Activated naive CD4-positive, alpha-beta T cell treated with anti-CD3 and anti-CD28 coated beads, Interleukin-2, amount 10 ng/mL, durations not matched to agents 7 days and 5 days (primary cell): ENCODE measurements at regions not wholly inside any gene's neighbourhood (a gene's known extent, or its start where the extent isn't known, plus 50 kb on each side); places are given as distances from the start of the nearest gene placed in this dataset.

Experiments
- CTCF ChIA-PET: fragments of 350-600 bp; sonication (Branson Sonifier 250); formaldehyde crosslinking; loops from one replicate; lab custom pipeline; 2021; ENCODE audit warnings: antibody characterized with exemption; lab: Charles Lee
- DNase-seq: peaks from one replicate; pipeline ENCODE4 v3.0.0-alpha.2; 2020
- H3K27ac Mint-ChIP-seq: one replicate; pipeline ENCODE4 v1.8.0; 2021; ENCODE audit warnings: mild to moderate bottlenecking, moderate library complexity, mixed read lengths
- H3K27me3 Mint-ChIP-seq: one replicate; pipeline ENCODE4 v1.8.0; 2021; ENCODE audit warnings: mild to moderate bottlenecking, mixed read lengths
- H3K36me3 Mint-ChIP-seq: one replicate; pipeline ENCODE4 v1.8.0; 2021; ENCODE audit warnings: mixed read lengths
- H3K4me1 Mint-ChIP-seq: one replicate; pipeline ENCODE4 v1.8.0; 2021; ENCODE audit warnings: mixed read lengths
- H3K4me3 Mint-ChIP-seq: one replicate; pipeline ENCODE4 v1.8.0; 2021; ENCODE audit warnings: mild to moderate bottlenecking, moderate library complexity, mixed read lengths
- H3K9me3 Mint-ChIP-seq: one replicate; pipeline ENCODE4 v1.8.0; 2021; ENCODE audit warnings: mixed read lengths

- H3K27me3 Mint-ChIP-seq: no peaks in the 10 kb centered on the region
- no peak overlapping the region for H3K4me3 Mint-ChIP-seq
- H3K27ac Mint-ChIP-seq: no peak overlapping the region
- H3K36me3 Mint-ChIP-seq: no peaks in the 10 kb centered on the region
- H3K9me3 Mint-ChIP-seq: no peaks in the 10 kb centered on the region
- no peak for DNase-seq
- CTCF ChIA-PET: no interaction called here
- H3K4me1 Mint-ChIP-seq: no peaks in the 10 kb centered on the region
These were observed 239.2 kb downstream of the CMPK2 start for GRCh38 chr2:6626401-6627012.

- Mint-ChIP-seq H3K27ac (no peak overlapping the region), H3K4me1 (no peaks in the 10 kb centered on the region), H3K36me3 (no peaks in the 10 kb centered on the region), H3K9me3 (no peaks in the 10 kb centered on the region), H3K4me3 (no peak overlapping the region), H3K27me3 (no peaks in the 10 kb centered on the region)
- CTCF ChIA-PET: no interaction called here
- no peak for DNase-seq
These were observed 238.4 kb downstream of the CMPK2 start for GRCh38 chr2:6627316-6627715.

GRCh38 chr2:6630209-6630608 is 235.5 kb downstream of the CMPK2 start:
- no peak overlapping the region for H3K27ac Mint-ChIP-seq
- H3K4me1 Mint-ChIP-seq: no peaks in the 10 kb centered on the region
- no peaks in the 10 kb centered on the region for H3K27me3 Mint-ChIP-seq
- H3K4me3 Mint-ChIP-seq: no peak overlapping the region
- CTCF ChIA-PET: no interaction called here
- no peak for DNase-seq
- no peaks in the 10 kb centered on the region for H3K36me3 Mint-ChIP-seq
- H3K9me3 Mint-ChIP-seq: no peaks in the 10 kb centered on the region

- Mint-ChIP-seq H3K36me3 (no peaks in the 10 kb centered on the region), H3K9me3 (no peaks in the 10 kb centered on the region), H3K27ac (no peak overlapping the region), H3K27me3 (peaks cover under 1% of the 10 kb centered on the region), H3K4me3 (no peak overlapping the region), H3K4me1 (no peaks in the 10 kb centered on the region)
- CTCF ChIA-PET: no interaction called here
- DNase-seq: no peak
These were observed 230.4 kb downstream of the CMPK2 start for GRCh38 chr2:6635296-6635695.

- CTCF ChIA-PET: interaction anchor here (0.7 kb wide), 1 partner anchor 38 kb away, joined by 3 read pairs; no protein-coding TSS in a partner anchor
These were observed 228.4 kb downstream of the CMPK2 start for GRCh38 chr2:6637330-6637729.

GRCh38 chr2:6639929-6640620 is 225.6 kb downstream of the CMPK2 start:
- no peak overlapping the region for H3K4me3 Mint-ChIP-seq
- H3K27ac Mint-ChIP-seq: no peak overlapping the region
- H3K4me1 Mint-ChIP-seq: no peaks in the 10 kb centered on the region
- no peaks in the 10 kb centered on the region for H3K36me3 Mint-ChIP-seq
- H3K9me3 Mint-ChIP-seq: no peaks in the 10 kb centered on the region
- DNase-seq: no peak
- CTCF ChIA-PET: interaction anchor here (0.6 kb wide), 1 partner anchor 40 kb away, joined by 3 read pairs; no protein-coding TSS in a partner anchor
- H3K27me3 Mint-ChIP-seq: peaks cover 3% of the 10 kb centered on the region

More at GRCh38 chr2:6637330-6637729, 228.4 kb downstream of the CMPK2 start:
- no peaks in the 10 kb centered on the region for H3K4me1 Mint-ChIP-seq
- no peak overlapping the region for H3K4me3 Mint-ChIP-seq
- H3K27me3 Mint-ChIP-seq: peaks cover 3% of the 10 kb centered on the region
- H3K27ac Mint-ChIP-seq: no peak overlapping the region
- H3K36me3 Mint-ChIP-seq: no peaks in the 10 kb centered on the region
- no peak for DNase-seq
- H3K9me3 Mint-ChIP-seq: no peaks in the 10 kb centered on the region

GRCh38 chr2:6640621-6641015 is 225.1 kb downstream of the CMPK2 start:
- peaks cover 3% of the 10 kb centered on the region for H3K27me3 Mint-ChIP-seq
- no peaks in the 10 kb centered on the region for H3K9me3 Mint-ChIP-seq
- H3K4me1 Mint-ChIP-seq: no peaks in the 10 kb centered on the region
- no peak for DNase-seq
- H3K36me3 Mint-ChIP-seq: no peaks in the 10 kb centered on the region
- no peak overlapping the region for H3K27ac Mint-ChIP-seq
- H3K4me3 Mint-ChIP-seq: no peak overlapping the region
- CTCF ChIA-PET: no interaction called here

GRCh38 chr2:6641956-6642355 is 223.8 kb downstream of the CMPK2 start:
- no peaks in the 10 kb centered on the region for H3K4me1 Mint-ChIP-seq
- H3K27ac Mint-ChIP-seq: no peak overlapping the region
- H3K4me3 Mint-ChIP-seq: no peak overlapping the region
- H3K27me3 Mint-ChIP-seq: peaks cover 3% of the 10 kb centered on the region
- H3K9me3 Mint-ChIP-seq: no peaks in the 10 kb centered on the region
- CTCF ChIA-PET: no interaction called here
- H3K36me3 Mint-ChIP-seq: no peaks in the 10 kb centered on the region
- no peak for DNase-seq

GRCh38 chr2:6644261-6644660 is 221.4 kb downstream of the CMPK2 start:
- H3K9me3 Mint-ChIP-seq: no peaks in the 10 kb centered on the region
- H3K4me3 Mint-ChIP-seq: no peak overlapping the region
- no peaks in the 10 kb centered on the region for H3K36me3 Mint-ChIP-seq
- H3K4me1 Mint-ChIP-seq: no peaks in the 10 kb centered on the region
- CTCF ChIA-PET: no interaction called here
- no peak overlapping the region for H3K27ac Mint-ChIP-seq
- DNase-seq: no peak
- peaks cover 3% of the 10 kb centered on the region for H3K27me3 Mint-ChIP-seq

GRCh38 chr2:6645004-6645403 is 220.7 kb downstream of the CMPK2 start:
- no peaks in the 10 kb centered on the region for H3K9me3 Mint-ChIP-seq
- CTCF ChIA-PET: no interaction called here
- H3K36me3 Mint-ChIP-seq: no peaks in the 10 kb centered on the region
- H3K27ac Mint-ChIP-seq: no peak overlapping the region
- H3K4me1 Mint-ChIP-seq: no peaks in the 10 kb centered on the region
- DNase-seq: no peak
- no peak overlapping the region for H3K4me3 Mint-ChIP-seq
- peaks cover 3% of the 10 kb centered on the region for H3K27me3 Mint-ChIP-seq

GRCh38 chr2:6645672-6646071 is 220.0 kb downstream of the CMPK2 start:
- Mint-ChIP-seq H3K27ac (no peak overlapping the region), H3K27me3 (no peaks in the 10 kb centered on the region), H3K36me3 (no peaks in the 10 kb centered on the region), H3K4me3 (no peak overlapping the region), H3K4me1 (no peaks in the 10 kb centered on the region), H3K9me3 (no peaks in the 10 kb centered on the region)
- CTCF ChIA-PET: no interaction called here
- DNase-seq: no peak

- CTCF ChIA-PET: no interaction called here
- DNase-seq: no peak
- Mint-ChIP-seq H3K9me3 (no peaks in the 10 kb centered on the region), H3K36me3 (no peaks in the 10 kb centered on the region), H3K4me3 (no peak overlapping the region), H3K4me1 (no peaks in the 10 kb centered on the region), H3K27ac (no peak overlapping the region), H3K27me3 (no peaks in the 10 kb centered on the region)
These were observed 218.7 kb downstream of the CMPK2 start for GRCh38 chr2:6647046-6647445.

- no peak overlapping the region for H3K27ac Mint-ChIP-seq
- H3K27me3 Mint-ChIP-seq: no peaks in the 10 kb centered on the region
These were observed 217.0 kb downstream of the CMPK2 start for GRCh38 chr2:6648596-6649247.

GRCh38 chr2:6650311-6650710 is 215.4 kb downstream of the CMPK2 start:
- Mint-ChIP-seq H3K4me1 (no peaks in the 10 kb centered on the region), H3K36me3 (no peaks in the 10 kb centered on the region), H3K9me3 (no peaks in the 10 kb centered on the region), H3K27ac (no peak overlapping the region), H3K4me3 (no peak overlapping the region), H3K27me3 (no peaks in the 10 kb centered on the region)
- CTCF ChIA-PET: no interaction called here
- no peak for DNase-seq

More at GRCh38 chr2:6648596-6649247, 217.0 kb downstream of the CMPK2 start:
- no peaks in the 10 kb centered on the region for H3K4me1 Mint-ChIP-seq
- no peaks in the 10 kb centered on the region for H3K36me3 Mint-ChIP-seq
- CTCF ChIA-PET: no interaction called here
- H3K9me3 Mint-ChIP-seq: no peaks in the 10 kb centered on the region
- no peak for DNase-seq
- H3K4me3 Mint-ChIP-seq: no peak overlapping the region

- Mint-ChIP-seq H3K36me3 (no peaks in the 10 kb centered on the region), H3K4me3 (no peak overlapping the region), H3K9me3 (no peaks in the 10 kb centered on the region), H3K27ac (no peak overlapping the region), H3K27me3 (no peaks in the 10 kb centered on the region), H3K4me1 (no peaks in the 10 kb centered on the region)
- DNase-seq: no peak
- CTCF ChIA-PET: no interaction called here
These were observed 213.5 kb downstream of the CMPK2 start for GRCh38 chr2:6652251-6652650.
